ENCODE measurements at regions not wholly inside any gene's neighbourhood (a gene's known extent, or its start where the extent isn't known, plus 50 kb on each side); places are given as distances from the start of the nearest gene placed in this dataset.

GRCh38 chr1:200351826-200352549, 57.8 kb downstream of the ZNF281 start:
- Histone ChIP-seq H3K4me1 (ENCODE audit: control insufficient read depth in 2 of 2, insufficient read depth in 2 of 2, low read length in 2 of 2) (peaks cover 12 to 13% of the 10 kb centered on the region in 2 donors), H3K9me3 (ENCODE audit: control extremely low read depth in 1 of 3, control insufficient read depth in 2 of 3, insufficient read depth in 1 of 3, low read length in 2 of 3) (no peaks in the 10 kb centered on the region), H3K4me2 (replicated peaks; ENCODE audit: low read depth, low read length, poor library complexity, severe bottlenecking) (peak overlapping the region; percentile 62), H3K79me2 (ENCODE audit: control insufficient read depth, insufficient read depth, low read length) (no peaks in the 10 kb centered on the region), H3K36me3 (replicated peaks in 1 of 2; ENCODE audit: control extremely low read depth in 1 of 2, control insufficient read depth in 1 of 2, extremely low read depth in 1 of 2, insufficient read depth in 2 of 2, low read length in 1 of 2) (no peaks in the 10 kb centered on the region), H2AFZ (ENCODE audit: insufficient read depth, low read depth, low read length, poor library complexity, severe bottlenecking) (peak overlapping the region; percentile 63), H3K4me3 (ENCODE audit: control extremely low read depth in 1 of 5, extremely low read depth in 1 of 5, insufficient read depth in 1 of 5, low read depth in 2 of 5, low read length in 4 of 5) (peak overlapping the region in 2 of 5 experiments; percentile 7 to 37), H3K27me3 (replicated peaks in 1 of 4; ENCODE audit: control extremely low read depth in 1 of 4, control insufficient read depth in 3 of 4, insufficient read depth in 4 of 4, low read length in 3 of 4) (no peaks in the 10 kb centered on the region), H4K20me1 (ENCODE audit: control insufficient read depth, insufficient read depth, low read length, poor library complexity, severe bottlenecking) (no peaks in the 10 kb centered on the region), H3K9ac (ENCODE audit: low read length) (peak overlapping the region; percentile 30), H3K27ac (ENCODE audit: low read length in 2 of 2) (no peak overlapping the region)
- POLR2A ChIA-PET: no interaction called here
- no peaks in the 10 kb centered on the region for H3K27me3 Mint-ChIP-seq
- H3K9me3 Mint-ChIP-seq (ENCODE audit: insufficient read depth): no peaks in the 10 kb centered on the region
- peak; percentile 40 for DNase-seq
- no CpG with 5 or more reads among the region's 4 CpGs for WGBS (ENCODE audit: insufficient coverage)
- H3K4me3 Mint-ChIP-seq: peak overlapping the region; percentile 63
- CTCF ChIA-PET: no interaction called here
- no peak for TF ChIP-seq EZH2 (IDR thresholded peaks at IDR 0.05; ENCODE audit: borderline replicate concordance, insufficient read depth, low read depth, low read length, poor library complexity, severe bottlenecking)
- no peak for TF ChIP-seq CTCF (IDR thresholded peaks at IDR 0.05)
- peaks cover 23% of the 10 kb centered on the region for H3K4me1 Mint-ChIP-seq
- intact Hi-C loops (cut with micrococcal nuclease): no loop called here
- ATAC-seq (ENCODE audit: low read depth): peak; percentile 51
- H3K27ac Mint-ChIP-seq: peak overlapping the region; percentile 28

GRCh38 chr1:200351425-200351824, 58.4 kb downstream of the ZNF281 start:
- no peaks in the 10 kb centered on the region for H3K9me3 ChIP-seq (ENCODE audit: control extremely low read depth in 1 of 3, control insufficient read depth in 2 of 3, insufficient read depth in 1 of 3, low read length in 2 of 3)
- H3K4me2 ChIP-seq (replicated peaks; ENCODE audit: low read depth, low read length, poor library complexity, severe bottlenecking): peak overlapping the region; percentile 62
- no peaks in the 10 kb centered on the region for H3K27me3 Mint-ChIP-seq
- ATAC-seq (ENCODE audit: low read depth) (no peak), DNase-seq (no peak)
- H2AFZ ChIP-seq (ENCODE audit: insufficient read depth, low read depth, low read length, poor library complexity, severe bottlenecking): peak overlapping the region; percentile 63
- H3K27ac Mint-ChIP-seq: no peak overlapping the region
- H3K79me2 ChIP-seq (ENCODE audit: control insufficient read depth, insufficient read depth, low read length): no peaks in the 10 kb centered on the region
- H3K27ac ChIP-seq (ENCODE audit: low read length in 2 of 2): no peak overlapping the region
- CTCF ChIA-PET: no interaction called here
- H4K20me1 ChIP-seq (ENCODE audit: control insufficient read depth, insufficient read depth, low read length, poor library complexity, severe bottlenecking): no peaks in the 10 kb centered on the region
- H3K27me3 ChIP-seq (replicated peaks in 1 of 4; ENCODE audit: control extremely low read depth in 1 of 4, control insufficient read depth in 3 of 4, insufficient read depth in 4 of 4, low read length in 3 of 4): no peaks in the 10 kb centered on the region
- H3K4me1 ChIP-seq (ENCODE audit: control insufficient read depth in 2 of 2, insufficient read depth in 2 of 2, low read length in 2 of 2): peaks cover 12 to 13% of the 10 kb centered on the region in 2 donors
- whole genome bisulfite sequencing (ENCODE audit: insufficient coverage): 80% methylated on average over 1 of the region's 4 CpGs
- H3K4me1 Mint-ChIP-seq: peaks cover 23% of the 10 kb centered on the region
- no peaks in the 10 kb centered on the region for H3K9me3 Mint-ChIP-seq (ENCODE audit: insufficient read depth)
- H3K36me3 ChIP-seq (replicated peaks in 1 of 2; ENCODE audit: control extremely low read depth in 1 of 2, control insufficient read depth in 1 of 2, extremely low read depth in 1 of 2, insufficient read depth in 2 of 2, low read length in 1 of 2): no peaks in the 10 kb centered on the region
- peak overlapping the region; percentile 63 for H3K4me3 Mint-ChIP-seq
- POLR2A ChIA-PET: no interaction called here
- no peak for TF ChIP-seq CTCF (IDR thresholded peaks at IDR 0.05)
- no peak for TF ChIP-seq EZH2 (IDR thresholded peaks at IDR 0.05; ENCODE audit: borderline replicate concordance, insufficient read depth, low read depth, low read length, poor library complexity, severe bottlenecking)
- intact Hi-C loops (cut with micrococcal nuclease): no loop called here
- peak overlapping the region in 1 of 5 experiments; percentile 37 for H3K4me3 ChIP-seq (ENCODE audit: control extremely low read depth in 1 of 5, extremely low read depth in 1 of 5, insufficient read depth in 1 of 5, low read depth in 2 of 5, low read length in 4 of 5)
- no peak overlapping the region for H3K9ac ChIP-seq (ENCODE audit: low read length)
